GM13977 (cell line): ENCODE measurements at regions not wholly inside any gene's neighbourhood (a gene's known extent, or its start where the extent isn't known, plus 50 kb on each side); places are given as distances from the start of the nearest gene placed in this dataset.

Source experiments
- DNase-seq: peaks from one replicate; pipeline ENCODE4 v3.0.0; 2012; ENCODE audit warnings: low spot score
- in situ Hi-C: fragments of 300-500 bp; cut with MboI; formaldehyde crosslinking; loops from one replicate; pipeline ENCODE4 v1.12.0; 2022; ENCODE audit warnings: low sequenced_read_pairs, low pct_unique_long_range_greater_than_20kb, mixed read lengths, inconsistent platforms; ENCODE audit not compliant: unreplicated experiment
- TF ChIP-seq, protein P1 (sequence below): IDR thresholded peaks from 2 replicates; pipeline ENCODE4 v1.5.1; 2012; ENCODE audit warnings: mild to moderate bottlenecking, control low read depth; ENCODE audit not compliant: insufficient read depth; ENCODE audit errors: extremely low read depth, missing control alignments

DNA sequence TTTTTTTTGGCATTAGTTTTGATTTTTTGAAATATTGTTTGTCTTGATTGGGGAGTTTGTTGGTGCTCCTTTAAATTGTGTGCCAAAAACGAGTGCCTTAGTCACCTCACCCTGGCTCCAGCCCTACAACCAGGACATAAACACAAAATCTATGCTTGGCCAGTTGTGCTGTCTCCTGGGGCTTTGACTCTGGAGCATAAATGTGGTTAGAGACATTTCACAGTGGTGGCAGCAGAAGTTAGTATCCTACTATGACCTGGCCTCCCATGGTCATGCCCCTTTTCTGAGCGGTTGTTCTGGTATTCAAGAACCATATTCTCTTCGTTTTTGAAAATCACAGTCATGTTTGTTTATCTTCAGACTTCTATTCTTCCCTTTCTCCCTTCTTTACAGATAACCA, 70.7 kb upstream of the PSMA6 start:
- in situ Hi-C loops = no loop called here
- DNase-seq = no peak
- TF ChIP-seq, protein P1, sequence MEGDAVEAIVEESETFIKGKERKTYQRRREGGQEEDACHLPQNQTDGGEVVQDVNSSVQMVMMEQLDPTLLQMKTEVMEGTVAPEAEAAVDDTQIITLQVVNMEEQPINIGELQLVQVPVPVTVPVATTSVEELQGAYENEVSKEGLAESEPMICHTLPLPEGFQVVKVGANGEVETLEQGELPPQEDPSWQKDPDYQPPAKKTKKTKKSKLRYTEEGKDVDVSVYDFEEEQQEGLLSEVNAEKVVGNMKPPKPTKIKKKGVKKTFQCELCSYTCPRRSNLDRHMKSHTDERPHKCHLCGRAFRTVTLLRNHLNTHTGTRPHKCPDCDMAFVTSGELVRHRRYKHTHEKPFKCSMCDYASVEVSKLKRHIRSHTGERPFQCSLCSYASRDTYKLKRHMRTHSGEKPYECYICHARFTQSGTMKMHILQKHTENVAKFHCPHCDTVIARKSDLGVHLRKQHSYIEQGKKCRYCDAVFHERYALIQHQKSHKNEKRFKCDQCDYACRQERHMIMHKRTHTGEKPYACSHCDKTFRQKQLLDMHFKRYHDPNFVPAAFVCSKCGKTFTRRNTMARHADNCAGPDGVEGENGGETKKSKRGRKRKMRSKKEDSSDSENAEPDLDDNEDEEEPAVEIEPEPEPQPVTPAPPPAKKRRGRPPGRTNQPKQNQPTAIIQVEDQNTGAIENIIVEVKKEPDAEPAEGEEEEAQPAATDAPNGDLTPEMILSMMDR = no peak

- in situ Hi-C loops = no loop called here
- TF ChIP-seq, protein P1 = no peak
These were observed 69.9 kb upstream of the PSMA6 start for GRCh38 chr14:35222324-35222723.

GRCh38 chr14:35222872-35223466, 69.2 kb upstream of the PSMA6 start:
- in situ Hi-C loops = no loop called here
- DNase-seq = no peak
- TF ChIP-seq, protein P1 = no peak

More at GRCh38 chr14:35222324-35222723, 69.9 kb upstream of the PSMA6 start:
- DNase-seq = no peak

- TF ChIP-seq, protein P1 = no peak
- no peak for DNase-seq
- in situ Hi-C loops = no loop called here
These were observed 68.3 kb upstream of the PSMA6 start for GRCh38 chr14:35223927-35224326.

GRCh38 chr14:35224615-35225014, 67.6 kb upstream of the PSMA6 start:
- in situ Hi-C loops = no loop called here
- TF ChIP-seq, protein P1 = no peak
- no peak for DNase-seq

- peak; percentile 22 for DNase-seq
- in situ Hi-C loops = no loop called here
- TF ChIP-seq, protein P1 = peak; percentile 45
These were observed 62.9 kb upstream of the PSMA6 start for GRCh38 chr14:35229084-35229791.
